ENCODE measurements at regions not wholly inside any gene's neighbourhood (a gene's known extent, or its start where the extent isn't known, plus 50 kb on each side); places are given as distances from the start of the nearest gene placed in this dataset.
"Not testable (repeated sequence)": the region's sequence is repeated elsewhere in the genome, so short reads cannot be mapped to it uniquely, and the experiment has no call there.

- CTCF ChIA-PET: no interaction called here
- DNase-seq (ENCODE audit: extremely low spot score): no peak
- POLR2A ChIA-PET: no interaction called here
- no peak for TF ChIP-seq NFRKB (IDR thresholded peaks at IDR 0.05)
- TF ChIP-seq SP1 (IDR thresholded peaks at IDR 0.05): no peak
- TF ChIP-seq L3MBTL2 (conservative IDR thresholded peaks at IDR 0.05): no peak
Observed at GRCh38 chr7:83248000-83248399, 85.3 kb upstream of the PCLO start.

GRCh38 chr7:83219231-83219630, 56.5 kb upstream of the PCLO start:
- DNase-seq (ENCODE audit: extremely low spot score); POLR2A ChIA-PET; CTCF ChIA-PET: not testable (repeated sequence)

DNA sequence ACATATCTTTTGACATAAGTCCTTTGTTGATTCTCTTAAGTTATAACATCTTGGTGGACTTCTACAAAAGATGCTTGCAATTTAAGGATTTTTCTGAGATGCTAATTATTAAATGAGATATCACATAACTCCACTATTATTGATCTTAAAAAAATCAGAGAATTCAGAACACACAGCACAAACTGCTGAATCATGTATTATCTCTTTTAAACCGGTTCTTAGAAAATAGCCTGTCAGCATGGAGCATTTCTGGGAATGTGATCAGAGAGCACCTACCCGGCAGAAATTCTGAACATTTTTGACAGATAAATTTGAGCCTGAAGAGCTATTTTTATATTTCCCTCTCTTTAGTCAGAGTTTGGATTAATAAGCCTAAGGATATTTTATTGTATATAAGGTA, 50.2 kb upstream of the PCLO start:
- TF ChIP-seq BHLHE40 (IDR thresholded peaks at IDR 0.05; ENCODE audit: borderline replicate concordance) (no peak), SP1 (IDR thresholded peaks at IDR 0.05) (no peak), NFRKB (IDR thresholded peaks at IDR 0.05) (no peak), FOXA1 (IDR thresholded peaks at IDR 0.05) (no peak), LEF1 (IDR thresholded peaks at IDR 0.05; ENCODE audit: borderline replicate concordance) (no peak), SUZ12 (IDR thresholded peaks at IDR 0.05) (no peak), ZNF384 (IDR thresholded peaks at IDR 0.05) (no peak), L3MBTL2 (conservative IDR thresholded peaks at IDR 0.05) (no peak), TARDBP (IDR thresholded peaks at IDR 0.05) (no peak), CTBP1 (IDR thresholded peaks at IDR 0.05; ENCODE audit: borderline replicate concordance) (no peak), ELF4 (IDR thresholded peaks at IDR 0.05) (no peak), FOXM1 (IDR thresholded peaks at IDR 0.05; ENCODE audit: borderline replicate concordance) (no peak), HDGF (IDR thresholded peaks at IDR 0.05; ENCODE audit: borderline replicate concordance) (no peak), ARNT (IDR thresholded peaks at IDR 0.05) (no peak)
- TF ChIP-seq, protein P1, sequence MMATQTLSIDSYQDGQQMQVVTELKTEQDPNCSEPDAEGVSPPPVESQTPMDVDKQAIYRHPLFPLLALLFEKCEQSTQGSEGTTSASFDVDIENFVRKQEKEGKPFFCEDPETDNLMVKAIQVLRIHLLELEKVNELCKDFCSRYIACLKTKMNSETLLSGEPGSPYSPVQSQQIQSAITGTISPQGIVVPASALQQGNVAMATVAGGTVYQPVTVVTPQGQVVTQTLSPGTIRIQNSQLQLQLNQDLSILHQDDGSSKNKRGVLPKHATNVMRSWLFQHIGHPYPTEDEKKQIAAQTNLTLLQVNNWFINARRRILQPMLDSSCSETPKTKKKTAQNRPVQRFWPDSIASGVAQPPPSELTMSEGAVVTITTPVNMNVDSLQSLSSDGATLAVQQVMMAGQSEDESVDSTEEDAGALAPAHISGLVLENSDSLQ (IDR thresholded peaks at IDR 0.05): no peak
- POLR2A ChIA-PET: no interaction called here
- DNase-seq (ENCODE audit: extremely low spot score): no peak
- CTCF ChIA-PET: no interaction called here

Measured in HEK293T (cell line).